ENCODE measurements at regions not wholly inside any gene's neighbourhood (a gene's known extent, or its start where the extent isn't known, plus 50 kb on each side); places are given as distances from the start of the nearest gene placed in this dataset.

GRCh38 chr15:36415643-36416042 is 163.8 kb upstream of the CDIN1 start:
- Histone ChIP-seq H3K9me3 (no peaks in the 10 kb centered on the region), H3K27me3 (no peaks in the 10 kb centered on the region), H3K36me3 (no peaks in the 10 kb centered on the region), H3K4me1 (no peaks in the 10 kb centered on the region), H3K27ac (no peak overlapping the region), H3K4me3 (no peak overlapping the region)
- TF ChIP-seq POLR2A (IDR thresholded peaks at IDR 0.05) (no peak), POLR2AphosphoS5 (IDR thresholded peaks at IDR 0.05; ENCODE audit: insufficient read depth in 1 of 2, low read depth in 1 of 2) (no peak), CTCF (IDR thresholded peaks at IDR 0.05) (no peak)
- intact Hi-C loops (cut with DNase I), result no loop called here
- DNase-seq (ENCODE audit: extremely low spot score in 2 of 2), result no peak

GRCh38 chr15:36422631-36423030 is 156.8 kb upstream of the CDIN1 start:
- no peaks in the 10 kb centered on the region for H3K4me1 ChIP-seq
- intact Hi-C loops (cut with DNase I), result no loop called here
- no peak for DNase-seq (ENCODE audit: extremely low spot score in 2 of 2)
- TF ChIP-seq POLR2A (IDR thresholded peaks at IDR 0.05), result no peak
- no peaks in the 10 kb centered on the region for H3K36me3 ChIP-seq
- H3K27ac ChIP-seq, result no peak overlapping the region
- H3K27me3 ChIP-seq, result no peaks in the 10 kb centered on the region
- H3K4me3 ChIP-seq, result no peak overlapping the region
- no peaks in the 10 kb centered on the region for H3K9me3 ChIP-seq

GRCh38 chr15:36426691-36427090 is 152.7 kb upstream of the CDIN1 start:
- TF ChIP-seq POLR2A (IDR thresholded peaks at IDR 0.05) (no peak), CTCF (IDR thresholded peaks at IDR 0.05) (no peak), POLR2AphosphoS5 (IDR thresholded peaks at IDR 0.05; ENCODE audit: insufficient read depth in 1 of 2, low read depth in 1 of 2) (no peak)
- H3K4me3 ChIP-seq, result no peak overlapping the region
- intact Hi-C loops (cut with DNase I), result no loop called here
- no peaks in the 10 kb centered on the region for H3K4me1 ChIP-seq
- no peaks in the 10 kb centered on the region for H3K27me3 ChIP-seq
- H3K27ac ChIP-seq, result no peak overlapping the region
- no peak for DNase-seq (ENCODE audit: extremely low spot score in 2 of 2)
- H3K36me3 ChIP-seq, result no peaks in the 10 kb centered on the region
- no peaks in the 10 kb centered on the region for H3K9me3 ChIP-seq

- no peak overlapping the region for H3K4me3 ChIP-seq
- no peaks in the 10 kb centered on the region for H3K4me1 ChIP-seq
- H3K9me3 ChIP-seq, result no peaks in the 10 kb centered on the region
- no peak for DNase-seq (ENCODE audit: extremely low spot score in 2 of 2)
- H3K27ac ChIP-seq, result no peak overlapping the region
- TF ChIP-seq POLR2A (IDR thresholded peaks at IDR 0.05), result no peak
- TF ChIP-seq CTCF (IDR thresholded peaks at IDR 0.05), result no peak
- TF ChIP-seq POLR2AphosphoS5 (IDR thresholded peaks at IDR 0.05; ENCODE audit: insufficient read depth in 1 of 2, low read depth in 1 of 2), result no peak
- intact Hi-C loops (cut with DNase I), result no loop called here
- H3K27me3 ChIP-seq, result no peaks in the 10 kb centered on the region
- H3K36me3 ChIP-seq, result no peaks in the 10 kb centered on the region
Observed at GRCh38 chr15:36428102-36428845, 151.2 kb upstream of the CDIN1 start.

- H3K4me3 ChIP-seq, result no peak overlapping the region
- no peak for DNase-seq (ENCODE audit: extremely low spot score in 2 of 2)
- intact Hi-C loops (cut with DNase I), result no loop called here
- no peaks in the 10 kb centered on the region for H3K4me1 ChIP-seq
- no peaks in the 10 kb centered on the region for H3K27me3 ChIP-seq
- no peak overlapping the region for H3K27ac ChIP-seq
- no peaks in the 10 kb centered on the region for H3K36me3 ChIP-seq
- no peak for TF ChIP-seq POLR2A (IDR thresholded peaks at IDR 0.05)
- TF ChIP-seq CTCF (IDR thresholded peaks at IDR 0.05), result no peak
- no peak for TF ChIP-seq POLR2AphosphoS5 (IDR thresholded peaks at IDR 0.05; ENCODE audit: insufficient read depth in 1 of 2, low read depth in 1 of 2)
- H3K9me3 ChIP-seq, result no peaks in the 10 kb centered on the region
Observed at GRCh38 chr15:36429707-36430106, 149.7 kb upstream of the CDIN1 start.

Measured in vagina (tissue), 2 donors.